HG03039 (cell line): ENCODE measurements at regions not wholly inside any gene's neighbourhood (a gene's known extent, or its start where the extent isn't known, plus 50 kb on each side); places are given as distances from the start of the nearest gene placed in this dataset.
"Not testable (repeated sequence)": the region's sequence is repeated elsewhere in the genome, so short reads cannot be mapped to it uniquely, and the experiment has no call there.

Experiments used
- ATAC-seq: cut with Tn5 transposase; IDR thresholded peaks from one replicate; pipeline ENCODE4 v1.9.1; 2021; ENCODE audit warnings: mild to moderate bottlenecking, moderate library complexity; ENCODE audit not compliant: unreplicated experiment

DNA sequence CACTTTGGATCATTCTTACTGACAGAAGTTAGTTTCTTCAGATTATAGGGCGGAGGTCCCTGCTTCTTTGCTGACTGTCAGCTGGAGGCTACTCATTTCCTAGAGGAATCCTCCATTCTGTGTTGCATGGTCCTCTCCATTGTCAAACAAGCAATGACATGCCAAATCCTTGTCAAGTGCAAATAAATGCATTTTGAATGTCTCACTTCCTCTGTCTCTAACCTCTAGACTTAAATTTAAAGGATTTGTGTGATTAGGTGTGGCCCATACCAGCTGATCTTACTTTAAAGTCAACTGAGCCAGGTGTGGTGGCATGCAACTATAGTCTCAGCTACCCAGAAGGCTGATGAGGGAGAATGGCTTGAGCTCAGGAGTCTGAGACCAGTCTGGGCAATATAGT is 458.4 kb upstream of the CCDC179 start:
- no peak for ATAC-seq

DNA sequence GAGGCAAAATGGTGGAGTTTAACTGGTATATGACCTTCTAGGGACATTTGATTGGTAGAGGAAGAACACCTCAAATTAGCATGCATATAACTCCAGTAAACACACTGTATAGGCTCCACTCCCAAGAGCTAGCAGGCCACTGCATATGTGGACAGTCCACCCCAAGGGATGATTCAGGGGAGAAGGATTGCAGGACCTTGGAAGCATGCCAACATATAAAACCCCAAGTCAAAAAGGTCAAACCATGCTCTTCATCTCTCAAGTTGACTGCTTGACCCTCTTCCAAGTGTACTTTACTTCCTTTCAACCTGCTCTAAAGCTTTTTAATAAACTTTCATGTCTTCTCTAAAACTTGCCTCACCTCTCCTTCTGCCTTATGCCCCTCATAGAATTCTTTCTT is 459.9 kb upstream of the CCDC179 start:
- ATAC-seq = no peak

DNA sequence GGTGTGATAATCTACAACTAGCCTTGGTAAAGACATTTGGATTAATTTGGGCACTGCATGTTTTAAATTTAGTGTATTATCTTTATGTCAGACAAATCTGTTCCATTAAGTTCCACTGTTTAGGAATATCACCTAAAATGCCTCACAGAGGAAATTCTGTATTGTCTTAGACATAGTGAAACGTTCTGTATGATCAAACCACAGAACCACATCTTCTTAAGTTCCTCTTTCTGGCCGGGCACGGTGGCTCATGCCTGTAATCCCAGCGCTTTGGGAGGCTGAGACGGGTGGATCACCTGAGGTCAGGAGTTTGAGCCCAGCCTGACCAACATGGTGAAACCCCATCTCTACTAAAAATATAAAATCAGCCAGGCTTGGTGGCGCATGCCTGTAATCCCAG is 475.3 kb upstream of the CCDC179 start:
- not testable (repeated sequence) for ATAC-seq

DNA sequence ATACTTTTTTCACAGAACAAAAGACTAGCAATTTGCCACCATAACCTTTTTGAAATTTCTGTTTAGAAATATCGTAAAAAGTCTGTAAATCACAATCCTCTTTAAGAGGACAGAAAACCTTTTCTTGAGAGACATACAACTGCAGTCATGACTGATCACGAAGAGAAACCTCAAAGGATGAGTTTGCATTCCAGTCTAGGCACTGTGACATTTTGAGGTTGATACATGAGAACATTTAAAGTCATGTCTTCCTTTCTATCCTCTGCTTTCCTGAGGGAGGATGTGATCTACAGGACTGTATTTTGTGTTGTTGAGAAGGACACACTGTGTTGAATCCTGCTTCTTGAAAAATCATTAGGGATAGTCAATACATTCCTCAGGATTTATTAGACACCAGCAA is 476.7 kb upstream of the CCDC179 start:
- no peak for ATAC-seq

DNA sequence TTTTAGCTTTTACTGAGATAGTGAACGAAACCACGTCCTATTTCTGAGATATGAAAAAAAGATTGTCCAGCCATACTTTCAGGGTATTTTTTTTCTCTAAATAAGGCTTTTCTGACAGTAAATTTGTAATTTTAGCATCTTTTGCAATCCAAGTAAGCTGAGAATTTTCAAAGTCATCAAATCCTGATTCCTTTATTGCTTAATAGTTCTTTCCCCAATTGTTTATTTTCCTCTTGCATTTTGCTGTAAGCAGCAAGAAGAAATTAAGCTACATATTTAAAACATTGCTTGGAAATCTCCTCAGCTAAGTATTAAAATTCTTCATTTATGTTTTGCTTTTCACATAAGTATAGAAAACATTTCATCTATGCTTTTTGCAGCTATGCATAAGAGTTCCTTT is 493.3 kb upstream of the CCDC179 start:
- ATAC-seq = no peak

DNA sequence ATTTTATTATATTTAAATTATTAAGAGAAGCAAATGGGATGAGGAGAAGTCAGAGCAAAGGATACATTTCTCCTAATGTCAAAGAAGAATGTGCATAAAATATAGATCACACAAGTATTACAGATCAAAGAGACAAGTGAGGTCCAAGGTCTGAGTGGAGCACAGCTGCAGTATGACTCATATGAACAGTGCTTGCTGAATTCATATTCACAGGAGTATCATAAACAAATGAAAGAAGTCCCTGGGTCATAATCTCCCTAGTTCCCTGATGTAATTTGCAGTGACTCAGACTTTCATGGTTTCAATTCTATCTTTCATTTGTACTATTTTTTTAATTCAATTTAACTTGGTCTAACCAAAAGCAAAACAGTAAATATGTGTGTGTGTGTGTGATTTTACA is 499.0 kb upstream of the CCDC179 start:
- no peak for ATAC-seq

DNA sequence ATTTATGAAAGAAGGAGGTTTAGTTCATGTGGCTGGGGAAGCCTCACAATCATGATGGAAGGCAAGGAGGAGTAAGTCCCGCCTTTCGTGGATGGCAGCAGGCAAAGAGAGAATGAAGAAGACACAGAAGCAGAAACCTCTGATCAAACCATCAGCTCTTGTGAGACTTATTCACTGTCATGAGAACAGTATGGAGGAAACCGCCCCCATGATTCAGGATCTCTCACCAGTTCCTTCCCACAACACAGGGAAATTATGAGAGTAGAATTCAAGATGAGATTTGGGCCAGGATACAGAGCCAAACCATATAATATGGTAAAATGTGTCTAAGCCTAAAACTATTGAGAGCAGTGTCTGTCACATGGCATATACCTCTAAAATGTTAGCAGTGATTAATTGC is 503.8 kb upstream of the CCDC179 start:
- ATAC-seq = no peak

DNA sequence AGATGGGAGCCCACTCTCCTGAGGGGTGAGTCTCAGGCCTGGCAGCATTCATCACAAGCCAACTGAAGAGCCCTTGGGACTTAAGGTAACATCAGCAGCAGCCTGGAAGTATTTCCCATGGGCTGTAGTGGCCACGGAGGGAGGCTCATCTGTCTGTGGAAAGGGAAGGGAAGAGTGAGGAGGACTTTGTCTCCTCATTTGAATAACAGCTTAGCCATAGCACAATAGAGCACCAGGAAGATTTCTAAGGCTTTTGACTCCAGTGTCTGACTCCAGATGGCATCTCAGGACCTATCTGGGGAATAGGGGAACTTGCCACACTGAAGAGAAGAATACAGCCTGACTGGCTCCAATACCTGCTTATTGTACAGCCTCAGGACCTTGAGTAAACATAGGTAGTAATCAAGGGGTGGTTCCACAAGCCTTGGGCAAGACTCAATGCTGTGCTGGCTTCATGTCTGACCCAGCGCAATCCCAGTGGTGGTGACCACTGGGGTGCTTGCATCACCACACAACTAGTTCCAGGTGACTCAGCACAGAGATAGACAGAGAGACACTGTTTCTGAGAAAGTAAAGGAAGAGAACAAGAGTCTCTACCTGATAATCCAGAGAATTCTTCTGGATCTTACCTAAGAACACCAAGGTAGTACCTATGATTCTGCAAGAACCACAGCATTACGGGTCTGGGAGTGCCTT is 510.5 kb upstream of the CCDC179 start:
- no peak for ATAC-seq

DNA sequence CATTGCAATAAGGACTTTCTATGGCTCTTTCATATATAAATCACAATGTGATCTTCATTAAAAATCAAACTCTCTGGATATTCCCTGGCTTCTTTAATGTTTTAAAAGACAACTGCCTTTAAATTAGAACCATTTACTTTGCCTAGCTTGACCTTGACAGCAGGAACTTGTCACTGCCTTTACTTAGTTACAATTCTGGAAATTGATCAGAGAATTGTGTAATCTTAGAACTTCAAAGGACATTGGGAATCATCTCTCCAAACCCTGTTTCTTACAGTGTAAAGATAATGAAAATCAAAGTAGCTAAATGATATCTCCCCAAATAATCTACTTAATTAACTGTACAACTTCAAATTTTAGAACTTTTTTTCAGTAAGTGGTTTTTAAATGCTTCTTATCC is 517.6 kb upstream of the CCDC179 start:
- no peak for ATAC-seq

DNA sequence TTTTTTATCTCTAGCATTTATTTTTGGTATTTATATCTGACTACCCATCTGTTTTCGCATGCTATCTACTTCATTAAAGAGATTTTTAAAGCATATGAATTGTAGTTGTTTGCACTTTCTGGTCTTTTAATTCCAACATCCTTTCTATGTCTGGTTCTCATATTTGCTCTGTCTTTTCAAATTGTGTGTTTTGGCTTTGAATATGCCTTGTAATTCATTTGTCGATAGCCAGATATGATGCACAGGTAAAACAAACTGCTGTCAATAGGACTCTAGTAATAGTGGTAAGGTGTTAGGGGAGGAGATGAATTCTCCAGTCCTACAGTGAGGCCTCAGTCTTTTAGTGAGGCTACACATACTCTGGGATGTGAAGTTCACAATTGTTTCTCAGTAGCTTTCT is 530.8 kb upstream of the CCDC179 start:
- ATAC-seq = no peak

DNA sequence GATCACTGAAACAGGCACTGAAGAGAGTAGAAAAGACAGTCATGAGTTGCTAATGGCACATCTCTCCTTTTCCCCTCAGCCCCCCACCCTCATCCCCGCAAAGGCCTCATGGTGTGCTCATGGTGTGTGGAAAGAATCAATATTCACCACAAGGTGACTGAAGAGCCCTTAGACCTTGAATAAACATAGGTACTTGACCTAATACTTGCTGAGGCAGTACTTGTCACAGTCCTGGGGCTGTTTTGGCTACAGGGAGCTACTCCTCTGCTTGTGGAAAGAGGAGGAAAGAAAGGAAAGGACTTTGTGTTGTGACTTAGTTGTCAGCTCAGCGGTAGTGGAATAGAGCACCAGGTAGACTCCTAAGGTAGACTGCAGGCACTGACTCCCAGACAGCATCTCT is 537.8 kb upstream of the CCDC179 start:
- ATAC-seq = no peak

DNA sequence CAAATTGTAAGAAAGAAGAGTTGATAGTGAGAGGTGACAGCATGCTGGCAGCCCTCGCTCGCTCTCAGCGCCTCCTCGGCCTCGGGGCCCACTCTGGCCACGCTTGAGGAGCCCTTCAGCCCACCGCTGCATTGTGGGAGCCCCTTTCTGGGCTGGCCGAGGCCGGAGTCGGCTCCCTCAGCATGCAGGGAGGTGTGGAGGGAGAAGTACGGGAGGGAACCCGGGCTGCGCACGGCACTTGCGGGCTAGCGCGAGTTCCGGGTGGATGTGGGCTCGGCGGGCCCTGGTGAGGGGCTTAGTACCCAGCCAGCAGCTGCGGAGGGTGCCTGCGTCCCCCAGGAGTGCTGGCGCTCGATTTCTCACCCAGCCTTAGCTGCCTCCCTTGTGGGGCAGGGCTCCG is 539.7 kb upstream of the CCDC179 start:
- no peak for ATAC-seq

DNA sequence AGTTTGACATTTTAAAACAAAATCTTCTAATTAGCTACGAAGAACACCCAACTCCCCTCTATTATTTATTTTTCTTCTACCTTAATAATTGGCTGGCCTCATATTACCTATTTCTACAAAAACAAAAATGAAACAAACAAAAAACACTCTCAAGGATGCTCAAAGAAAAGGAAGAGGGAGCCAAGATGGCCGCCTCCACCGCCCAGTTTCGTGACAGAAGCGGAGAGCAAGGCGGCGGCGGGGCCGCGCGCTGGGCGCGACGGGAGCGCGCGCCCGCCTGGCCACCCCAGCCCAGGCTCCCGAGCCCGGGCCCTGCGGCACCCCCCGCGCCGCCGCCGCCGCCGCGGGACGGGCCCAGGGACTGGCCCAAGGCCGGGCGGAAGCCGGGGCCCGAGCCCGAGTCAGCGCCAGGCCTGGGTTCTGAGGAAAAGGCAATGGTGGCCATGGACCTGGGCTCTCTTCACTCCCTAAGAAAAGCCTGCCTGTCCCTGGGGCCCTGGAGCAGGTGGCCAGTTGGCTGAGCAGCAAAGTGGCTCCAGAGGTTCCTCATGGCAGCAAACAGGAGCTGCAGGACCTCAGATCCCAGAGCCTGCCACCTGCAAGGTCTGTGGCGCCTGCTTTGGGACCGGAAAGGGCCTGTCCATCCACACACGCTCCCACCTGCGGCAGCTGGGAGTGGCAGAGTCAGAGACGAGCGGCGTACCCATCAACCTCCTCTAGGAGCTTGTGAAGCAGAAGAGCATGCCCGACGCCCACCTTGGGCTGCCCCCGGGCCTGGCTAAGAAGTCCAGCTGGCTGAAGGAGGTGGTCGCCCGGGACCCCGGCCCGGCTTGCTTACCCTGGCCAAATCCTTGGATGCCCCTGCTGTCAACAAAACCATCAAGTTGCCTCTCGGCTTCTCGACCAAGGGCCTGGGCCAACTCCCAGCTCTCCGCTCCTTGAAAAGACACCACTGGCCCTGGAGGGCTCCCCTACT is 543.2 kb upstream of the CCDC179 start:
- ATAC-seq = no peak

DNA sequence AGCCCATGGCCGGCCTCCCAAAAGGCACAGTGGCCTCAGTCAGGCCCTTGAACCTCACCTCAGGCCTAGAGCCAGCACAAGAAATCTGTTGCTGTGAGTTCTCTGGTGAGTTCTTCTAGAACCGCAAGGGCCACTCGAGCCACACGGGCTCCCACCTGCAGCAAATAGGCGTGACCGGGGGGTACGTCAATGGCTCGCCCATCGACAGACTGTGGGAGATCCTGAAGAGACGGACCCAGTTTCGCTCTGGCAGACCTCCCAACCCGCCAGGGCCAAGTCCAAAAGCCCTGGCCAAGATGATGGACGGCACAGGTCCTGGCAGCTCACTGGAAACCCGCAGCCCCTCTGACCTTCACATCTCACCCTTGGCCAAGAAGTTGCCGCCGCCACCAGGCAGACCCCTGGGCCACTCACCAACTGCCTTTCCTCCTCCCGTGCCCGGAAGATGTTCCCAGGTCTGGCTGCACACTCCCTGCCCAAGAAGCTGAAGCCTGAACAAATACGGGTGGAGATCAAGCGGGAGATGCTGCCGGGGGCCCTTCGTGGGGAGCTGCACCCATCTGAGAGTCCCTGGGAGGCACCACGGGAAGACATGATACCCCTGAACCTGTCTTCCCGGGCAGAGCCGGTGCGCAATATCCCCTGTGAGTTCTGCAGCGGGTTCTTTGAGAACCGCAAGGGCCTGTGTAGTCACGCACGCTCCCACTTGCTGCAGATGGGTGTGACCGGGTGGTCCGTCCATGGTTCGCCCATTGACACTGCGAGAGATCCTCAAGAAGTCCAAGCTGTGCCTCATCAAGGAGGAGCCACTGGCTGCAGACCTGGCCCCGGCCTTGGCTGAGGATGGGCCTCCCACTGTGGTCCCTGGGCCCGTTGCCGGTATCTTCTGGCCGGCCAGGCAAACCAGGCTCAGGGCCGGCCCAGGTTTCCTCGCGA is 544.2 kb upstream of the CCDC179 start:
- ATAC-seq = no peak

DNA sequence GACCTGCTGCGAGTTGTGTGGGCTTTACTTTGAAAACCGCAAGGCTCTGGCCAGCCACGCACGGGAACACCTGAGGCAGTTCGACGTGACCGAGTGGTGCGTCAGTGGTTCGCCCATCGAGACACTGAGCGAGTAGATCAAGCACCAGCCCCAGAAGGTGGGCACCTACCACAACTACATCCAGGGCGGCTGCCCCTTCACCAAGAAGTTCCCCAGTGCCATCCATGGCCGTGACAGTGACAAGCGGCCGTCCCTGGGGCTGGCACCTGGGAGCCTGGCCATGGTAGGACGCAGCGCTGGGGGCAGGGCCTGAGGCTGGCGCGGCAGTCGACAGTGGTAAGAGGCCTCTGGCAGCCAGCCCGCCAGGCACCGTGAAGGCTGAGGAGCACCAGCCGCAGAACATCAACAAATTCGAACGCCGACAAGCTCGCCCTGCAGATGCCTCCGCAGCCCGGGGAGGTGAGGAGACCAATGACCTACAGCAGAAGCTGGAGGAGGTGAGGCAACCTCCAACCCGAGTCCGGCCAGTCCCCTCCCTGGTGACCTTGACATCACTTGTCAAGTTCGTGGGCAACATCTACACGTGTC is 545.2 kb upstream of the CCDC179 start:
- ATAC-seq = no peak

DNA sequence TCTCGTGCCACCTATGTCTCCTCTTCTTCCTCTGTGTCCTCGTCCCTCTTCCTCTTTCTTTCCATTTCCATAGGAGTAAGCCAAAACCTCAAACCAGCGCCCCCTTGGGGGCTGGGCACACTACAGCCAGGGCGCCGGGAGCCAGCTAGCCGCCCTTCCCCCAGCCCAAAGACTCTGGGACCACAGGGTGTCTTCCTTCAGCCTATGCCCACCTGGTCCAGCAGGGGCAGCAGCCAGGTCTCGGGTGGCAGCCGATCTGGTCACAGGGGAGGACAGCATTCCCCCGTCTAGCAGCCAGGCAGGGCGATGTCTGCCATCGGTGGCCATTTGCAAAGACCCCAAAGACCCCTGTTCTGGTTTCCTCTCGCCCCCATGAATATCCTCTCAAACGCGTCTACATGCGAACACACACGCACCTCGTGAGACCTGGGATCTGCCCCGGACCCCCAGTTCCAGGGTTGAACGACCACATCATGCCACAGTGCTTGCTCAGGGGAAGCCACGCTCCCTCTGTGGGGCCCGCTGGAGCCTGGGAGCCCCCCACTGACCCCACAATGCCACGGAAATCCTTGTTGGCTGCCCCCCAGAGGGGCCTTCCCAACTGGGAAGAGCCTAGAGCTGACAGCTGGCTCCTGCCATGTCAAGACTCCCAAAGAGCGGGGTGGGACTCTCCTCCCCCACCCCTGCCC is 546.0 kb upstream of the CCDC179 start:
- no peak for ATAC-seq

DNA sequence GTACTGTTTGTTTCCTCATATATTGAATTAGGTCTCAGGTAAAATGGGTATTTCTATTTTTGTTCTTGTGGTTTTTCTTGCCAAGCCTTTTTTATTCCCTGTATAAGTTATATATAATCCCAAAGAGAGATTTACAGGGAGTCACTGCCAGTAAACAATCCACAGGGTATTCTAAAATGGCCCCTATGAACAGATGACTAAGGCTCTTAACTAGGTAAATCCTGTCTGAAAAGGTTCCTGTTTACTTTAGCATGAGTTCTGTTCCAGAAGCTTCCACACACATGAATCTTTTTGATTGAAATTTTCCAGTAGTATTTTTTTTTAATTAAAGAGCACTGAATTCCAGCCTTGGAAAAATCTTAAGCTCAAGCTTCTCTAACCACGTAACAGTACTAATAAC is 552.8 kb upstream of the CCDC179 start:
- ATAC-seq = no peak

DNA sequence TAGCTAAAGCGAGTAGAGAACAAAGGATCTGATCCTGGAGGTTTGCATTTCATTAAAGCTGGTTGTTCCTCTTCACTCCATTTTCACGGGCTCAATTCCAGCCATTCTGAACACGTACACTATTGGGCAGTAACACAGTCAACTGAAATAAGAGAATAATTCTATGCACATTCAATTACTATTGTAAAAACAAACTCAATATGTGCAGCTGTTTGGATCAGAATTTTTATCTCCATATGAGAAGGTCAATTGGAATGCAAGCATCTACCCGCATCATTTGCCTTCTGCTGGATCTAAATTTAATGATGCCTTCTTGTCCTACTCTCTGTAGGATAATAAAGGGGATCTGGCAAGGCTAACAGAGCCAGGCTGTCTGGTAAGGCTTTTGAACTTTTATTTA is 562.8 kb upstream of the CCDC179 start:
- no peak for ATAC-seq

DNA sequence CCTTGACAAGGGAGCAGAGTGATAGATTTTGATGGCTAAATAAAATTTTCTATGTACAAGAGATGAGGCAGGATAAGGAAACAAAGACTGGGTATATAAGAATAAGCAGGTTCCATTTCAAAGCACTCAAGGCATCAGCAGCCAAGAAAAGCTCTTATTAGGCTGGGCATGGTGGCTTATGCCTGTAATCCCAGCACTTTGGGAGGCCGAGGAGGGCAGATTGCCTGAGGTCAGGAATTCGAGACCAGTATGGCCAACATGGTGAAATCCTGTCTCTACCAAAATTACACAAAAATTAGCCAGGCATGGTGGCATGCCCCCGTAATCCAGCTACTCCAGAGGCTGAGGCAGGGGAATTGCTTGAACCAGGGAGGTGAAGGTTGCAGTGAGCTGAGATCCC is 563.4 kb upstream of the CCDC179 start:
- ATAC-seq = no peak

DNA sequence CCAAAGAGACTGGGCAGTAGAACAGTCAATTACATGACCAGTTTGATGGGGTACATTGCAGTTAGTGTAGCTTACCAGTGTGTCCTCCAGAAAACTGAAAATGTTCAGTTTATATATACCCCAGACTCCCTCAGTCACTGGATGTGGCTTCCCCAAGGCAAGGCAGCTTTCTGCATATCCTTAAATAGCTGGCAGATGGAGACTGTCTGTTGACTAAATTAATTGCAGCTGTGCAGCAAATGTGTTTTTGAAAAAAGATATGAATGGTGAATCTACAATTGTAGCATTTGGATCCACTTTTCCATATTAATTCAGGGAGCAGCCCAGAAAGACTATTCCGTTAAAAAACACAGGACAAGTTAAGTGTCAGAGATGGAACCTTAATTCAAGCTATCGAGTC is 565.1 kb upstream of the CCDC179 start:
- ATAC-seq = no peak
